ENCODE measurements at regions not wholly inside any gene's neighbourhood (a gene's known extent, or its start where the extent isn't known, plus 50 kb on each side); places are given as distances from the start of the nearest gene placed in this dataset.
"Not testable (repeated sequence)": the region's sequence is repeated elsewhere in the genome, so short reads cannot be mapped to it uniquely, and the experiment has no call there.

- H3K36me3 ChIP-seq (ENCODE audit: control insufficient read depth in 2 of 3, insufficient read depth in 3 of 3, low read length in 3 of 3); H3K9me3 ChIP-seq (ENCODE audit: control insufficient read depth in 2 of 3, insufficient read depth in 1 of 3, low read length in 3 of 3); H3K9ac ChIP-seq (ENCODE audit: low read length in 3 of 3); H3K27me3 ChIP-seq (ENCODE audit: control insufficient read depth, insufficient read depth, low read length); H3K4me1 ChIP-seq (ENCODE audit: control insufficient read depth in 2 of 3, insufficient read depth in 2 of 3, low read depth in 1 of 3, low read length in 3 of 3); H3K27ac ChIP-seq (ENCODE audit: low read depth in 2 of 2, low read length in 2 of 2); intact Hi-C loops (cut with DNase I); H3K4me3 ChIP-seq (ENCODE audit: low read length in 3 of 3); DNase-seq; FAIRE-seq: not testable (repeated sequence)
Measured at GRCh38 chrX:92081250-92081649, 302.1 kb downstream of the PCDH11X start.

- H3K36me3 ChIP-seq (ENCODE audit: control insufficient read depth in 2 of 3, insufficient read depth in 3 of 3, low read length in 3 of 3); H3K9ac ChIP-seq (ENCODE audit: low read length in 3 of 3); intact Hi-C loops (cut with DNase I); H3K9me3 ChIP-seq (ENCODE audit: control insufficient read depth in 2 of 3, insufficient read depth in 1 of 3, low read length in 3 of 3); H3K27me3 ChIP-seq (ENCODE audit: control insufficient read depth, insufficient read depth, low read length); DNase-seq; H3K27ac ChIP-seq (ENCODE audit: low read depth in 2 of 2, low read length in 2 of 2); H3K4me1 ChIP-seq (ENCODE audit: control insufficient read depth in 2 of 3, insufficient read depth in 2 of 3, low read depth in 1 of 3, low read length in 3 of 3); H3K4me3 ChIP-seq (ENCODE audit: low read length in 3 of 3): not testable (repeated sequence)
- peak; percentile 39 for FAIRE-seq
Measured at GRCh38 chrX:92090756-92091155, 311.6 kb downstream of the PCDH11X start.

- FAIRE-seq, result peak; percentile 49
- H3K27ac ChIP-seq (ENCODE audit: low read depth in 2 of 2, low read length in 2 of 2); H3K9me3 ChIP-seq (ENCODE audit: control insufficient read depth in 2 of 3, insufficient read depth in 1 of 3, low read length in 3 of 3): not testable (repeated sequence)
Measured at GRCh38 chrX:92098136-92098535, 319.0 kb downstream of the PCDH11X start.

GRCh38 chrX:92100095-92100494 lies 320.9 kb downstream of the PCDH11X start:
- DNase-seq; H3K4me3 ChIP-seq (ENCODE audit: low read length in 3 of 3); H3K4me1 ChIP-seq (ENCODE audit: control insufficient read depth in 2 of 3, insufficient read depth in 2 of 3, low read depth in 1 of 3, low read length in 3 of 3); intact Hi-C loops (cut with DNase I); H3K27me3 ChIP-seq (ENCODE audit: control insufficient read depth, insufficient read depth, low read length); H3K27ac ChIP-seq (ENCODE audit: low read depth in 2 of 2, low read length in 2 of 2); H3K9me3 ChIP-seq (ENCODE audit: control insufficient read depth in 2 of 3, insufficient read depth in 1 of 3, low read length in 3 of 3); FAIRE-seq; H3K36me3 ChIP-seq (ENCODE audit: control insufficient read depth in 2 of 3, insufficient read depth in 3 of 3, low read length in 3 of 3); H3K9ac ChIP-seq (ENCODE audit: low read length in 3 of 3): not testable (repeated sequence)

More at GRCh38 chrX:92098136-92098535, 319.0 kb downstream of the PCDH11X start:
- DNase-seq; intact Hi-C loops (cut with DNase I); H3K4me3 ChIP-seq (ENCODE audit: low read length in 3 of 3); H3K36me3 ChIP-seq (ENCODE audit: control insufficient read depth in 2 of 3, insufficient read depth in 3 of 3, low read length in 3 of 3); H3K4me1 ChIP-seq (ENCODE audit: control insufficient read depth in 2 of 3, insufficient read depth in 2 of 3, low read depth in 1 of 3, low read length in 3 of 3); H3K27me3 ChIP-seq (ENCODE audit: control insufficient read depth, insufficient read depth, low read length); H3K9ac ChIP-seq (ENCODE audit: low read length in 3 of 3): not testable (repeated sequence)

GRCh38 chrX:92105693-92106092 lies 326.5 kb downstream of the PCDH11X start:
- H3K4me1 ChIP-seq (ENCODE audit: control insufficient read depth in 2 of 3, insufficient read depth in 2 of 3, low read depth in 1 of 3, low read length in 3 of 3); H3K9me3 ChIP-seq (ENCODE audit: control insufficient read depth in 2 of 3, insufficient read depth in 1 of 3, low read length in 3 of 3); H3K4me3 ChIP-seq (ENCODE audit: low read length in 3 of 3); H3K27ac ChIP-seq (ENCODE audit: low read depth in 2 of 2, low read length in 2 of 2); H3K9ac ChIP-seq (ENCODE audit: low read length in 3 of 3); H3K36me3 ChIP-seq (ENCODE audit: control insufficient read depth in 2 of 3, insufficient read depth in 3 of 3, low read length in 3 of 3); intact Hi-C loops (cut with DNase I); DNase-seq; FAIRE-seq; H3K27me3 ChIP-seq (ENCODE audit: control insufficient read depth, insufficient read depth, low read length): not testable (repeated sequence)

GRCh38 chrX:92106671-92107070 lies 327.5 kb downstream of the PCDH11X start:
- H3K36me3 ChIP-seq (ENCODE audit: control insufficient read depth in 2 of 3, insufficient read depth in 3 of 3, low read length in 3 of 3); intact Hi-C loops (cut with DNase I); DNase-seq; H3K9ac ChIP-seq (ENCODE audit: low read length in 3 of 3); FAIRE-seq; H3K9me3 ChIP-seq (ENCODE audit: control insufficient read depth in 2 of 3, insufficient read depth in 1 of 3, low read length in 3 of 3); H3K4me3 ChIP-seq (ENCODE audit: low read length in 3 of 3); H3K4me1 ChIP-seq (ENCODE audit: control insufficient read depth in 2 of 3, insufficient read depth in 2 of 3, low read depth in 1 of 3, low read length in 3 of 3); H3K27me3 ChIP-seq (ENCODE audit: control insufficient read depth, insufficient read depth, low read length); H3K27ac ChIP-seq (ENCODE audit: low read depth in 2 of 2, low read length in 2 of 2): not testable (repeated sequence)

- H3K9ac ChIP-seq (ENCODE audit: low read length in 3 of 3); H3K4me1 ChIP-seq (ENCODE audit: control insufficient read depth in 2 of 3, insufficient read depth in 2 of 3, low read depth in 1 of 3, low read length in 3 of 3); H3K36me3 ChIP-seq (ENCODE audit: control insufficient read depth in 2 of 3, insufficient read depth in 3 of 3, low read length in 3 of 3); H3K4me3 ChIP-seq (ENCODE audit: low read length in 3 of 3); intact Hi-C loops (cut with DNase I); H3K9me3 ChIP-seq (ENCODE audit: control insufficient read depth in 2 of 3, insufficient read depth in 1 of 3, low read length in 3 of 3); H3K27ac ChIP-seq (ENCODE audit: low read depth in 2 of 2, low read length in 2 of 2); DNase-seq; FAIRE-seq; H3K27me3 ChIP-seq (ENCODE audit: control insufficient read depth, insufficient read depth, low read length): not testable (repeated sequence)
Measured at GRCh38 chrX:92110410-92110911, 331.3 kb downstream of the PCDH11X start.

- H3K36me3 ChIP-seq (ENCODE audit: control insufficient read depth in 2 of 3, insufficient read depth in 3 of 3, low read length in 3 of 3), result not testable (repeated sequence)
Measured at GRCh38 chrX:92117701-92118100, 338.5 kb downstream of the PCDH11X start.

GRCh38 chrX:92163035-92163434 lies 383.9 kb downstream of the PCDH11X start:
- intact Hi-C loops (cut with DNase I); H3K4me3 ChIP-seq (ENCODE audit: low read length in 3 of 3); H3K9me3 ChIP-seq (ENCODE audit: control insufficient read depth in 2 of 3, insufficient read depth in 1 of 3, low read length in 3 of 3); H3K9ac ChIP-seq (ENCODE audit: low read length in 3 of 3); DNase-seq; H3K4me1 ChIP-seq (ENCODE audit: control insufficient read depth in 2 of 3, insufficient read depth in 2 of 3, low read depth in 1 of 3, low read length in 3 of 3); FAIRE-seq; H3K36me3 ChIP-seq (ENCODE audit: control insufficient read depth in 2 of 3, insufficient read depth in 3 of 3, low read length in 3 of 3); H3K27ac ChIP-seq (ENCODE audit: low read depth in 2 of 2, low read length in 2 of 2); H3K27me3 ChIP-seq (ENCODE audit: control insufficient read depth, insufficient read depth, low read length): not testable (repeated sequence)

More at GRCh38 chrX:92117701-92118100, 338.5 kb downstream of the PCDH11X start:
- H3K9ac ChIP-seq (ENCODE audit: low read length in 3 of 3); DNase-seq; H3K4me1 ChIP-seq (ENCODE audit: control insufficient read depth in 2 of 3, insufficient read depth in 2 of 3, low read depth in 1 of 3, low read length in 3 of 3); H3K9me3 ChIP-seq (ENCODE audit: control insufficient read depth in 2 of 3, insufficient read depth in 1 of 3, low read length in 3 of 3); FAIRE-seq; H3K27me3 ChIP-seq (ENCODE audit: control insufficient read depth, insufficient read depth, low read length); H3K4me3 ChIP-seq (ENCODE audit: low read length in 3 of 3); intact Hi-C loops (cut with DNase I); H3K27ac ChIP-seq (ENCODE audit: low read depth in 2 of 2, low read length in 2 of 2): not testable (repeated sequence)

Data from kidney (tissue), 10 donors.